Epidermal melanocyte (primary cell): ENCODE measurements at regions not wholly inside any gene's neighbourhood (a gene's known extent, or its start where the extent isn't known, plus 50 kb on each side); places are given as distances from the start of the nearest gene placed in this dataset.

Source experiments
- DNase-seq: peaks from one replicate; pipeline ENCODE4 v3.0.0; 2011; ENCODE audit warnings: low spot score; ENCODE audit not compliant: insufficient read length

- DNase-seq, result no peak
These were observed 72.9 kb upstream of the PPM1J start for GRCh38 chr1:112788054-112788453.

DNA sequence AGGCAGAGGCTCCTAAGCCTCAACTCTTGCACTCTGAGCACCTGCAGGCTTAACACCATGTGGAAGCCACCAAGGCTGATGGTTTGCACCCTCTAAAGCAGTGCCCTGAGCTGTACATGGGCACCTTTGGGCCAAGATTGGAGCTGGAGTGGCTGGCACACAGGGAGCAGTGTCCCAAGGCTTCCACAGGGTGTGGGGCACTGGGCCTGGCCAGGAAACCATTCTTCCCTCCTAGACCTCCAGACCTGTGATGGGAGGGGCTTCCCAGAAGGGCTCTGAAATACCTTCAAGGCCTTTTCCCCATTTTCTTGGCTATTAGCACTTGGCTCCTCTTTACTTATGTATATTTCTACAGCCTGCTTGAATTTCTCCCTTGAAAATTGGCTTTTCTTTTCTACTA is 67.9 kb upstream of the PPM1J start:
- DNase-seq, result no peak

DNA sequence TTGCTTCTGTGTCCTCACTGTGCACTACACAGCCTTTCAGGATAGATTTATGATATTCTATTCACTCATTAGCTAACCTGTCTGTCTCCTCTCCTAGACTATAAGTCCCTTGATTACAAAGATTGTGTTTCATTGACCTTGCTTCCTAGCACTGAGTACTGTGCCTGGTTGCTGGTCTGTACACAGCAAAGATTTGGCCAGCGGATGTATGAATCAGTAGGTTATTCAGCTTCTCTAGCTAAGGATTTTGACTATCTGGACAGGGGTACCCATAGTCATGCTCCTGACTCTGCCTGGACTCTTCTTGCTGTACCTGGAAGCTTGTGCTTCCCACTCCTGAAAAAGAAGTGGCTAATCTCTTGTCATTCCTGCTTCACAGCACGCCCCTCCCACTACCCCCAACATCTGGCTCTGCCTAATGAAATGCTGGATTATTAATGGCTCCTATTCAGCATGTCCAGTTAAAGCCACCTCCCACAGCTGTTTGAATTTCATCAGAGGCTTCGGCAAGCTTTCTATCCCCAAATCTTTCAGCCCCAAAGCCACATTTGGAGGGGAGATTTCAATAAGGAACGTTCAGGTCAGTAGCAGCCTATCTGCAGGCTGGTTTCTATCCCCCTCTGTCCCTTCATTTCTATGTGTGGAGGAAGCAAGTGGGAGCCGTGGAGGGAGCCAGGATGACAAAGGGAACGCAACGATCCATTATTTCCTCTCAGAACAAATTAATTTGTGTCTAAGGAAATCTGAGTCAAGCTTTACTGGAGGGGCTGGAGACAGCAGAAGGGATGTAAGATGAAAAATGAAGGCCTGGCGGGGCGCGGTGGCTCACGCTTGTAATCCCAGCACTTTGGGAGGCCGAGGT is 64.8 kb upstream of the PPM1J start:
- DNase-seq, result no peak

DNA sequence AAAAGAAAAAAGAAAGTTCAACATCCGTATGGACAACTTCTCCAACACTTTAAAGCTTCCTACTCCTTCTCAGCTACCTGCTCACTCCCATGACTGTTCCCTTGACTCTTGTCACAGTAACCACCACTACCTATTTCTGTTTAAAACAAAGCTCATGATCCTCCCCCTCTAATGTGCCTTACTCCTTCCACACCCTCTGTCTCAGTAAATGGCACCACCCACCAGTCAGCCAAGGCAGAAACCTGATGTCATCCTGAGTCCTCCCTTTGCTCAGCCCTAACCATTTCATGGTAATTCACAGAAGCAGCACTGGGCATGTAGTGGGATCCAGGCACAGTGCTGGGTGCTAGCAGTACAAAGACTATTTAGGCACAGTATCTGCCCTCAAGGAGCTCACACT is 63.0 kb upstream of the PPM1J start:
- no peak for DNase-seq

- DNase-seq, result no peak
These were observed 61.6 kb upstream of the PPM1J start for GRCh38 chr1:112776688-112777087.

DNA sequence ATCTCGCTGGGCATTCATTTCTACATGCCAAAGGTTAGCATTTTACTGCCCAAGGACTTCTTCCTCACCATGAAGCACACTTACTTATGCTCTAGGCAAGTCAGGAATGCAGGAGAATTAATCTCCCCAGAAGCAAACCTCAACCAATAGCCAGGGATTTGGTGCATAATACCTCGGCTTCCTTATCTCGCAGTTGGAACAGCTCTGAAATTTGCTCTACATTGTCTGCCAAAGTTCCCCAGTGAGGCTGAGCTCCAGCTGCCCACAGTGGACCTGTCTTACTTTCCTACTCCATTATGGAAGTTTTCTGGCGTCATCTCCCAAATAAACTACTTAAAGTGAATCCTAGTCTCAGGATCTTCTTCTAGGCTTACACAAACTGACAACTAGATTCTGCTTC is 57.6 kb upstream of the PPM1J start:
- DNase-seq, result no peak

DNA sequence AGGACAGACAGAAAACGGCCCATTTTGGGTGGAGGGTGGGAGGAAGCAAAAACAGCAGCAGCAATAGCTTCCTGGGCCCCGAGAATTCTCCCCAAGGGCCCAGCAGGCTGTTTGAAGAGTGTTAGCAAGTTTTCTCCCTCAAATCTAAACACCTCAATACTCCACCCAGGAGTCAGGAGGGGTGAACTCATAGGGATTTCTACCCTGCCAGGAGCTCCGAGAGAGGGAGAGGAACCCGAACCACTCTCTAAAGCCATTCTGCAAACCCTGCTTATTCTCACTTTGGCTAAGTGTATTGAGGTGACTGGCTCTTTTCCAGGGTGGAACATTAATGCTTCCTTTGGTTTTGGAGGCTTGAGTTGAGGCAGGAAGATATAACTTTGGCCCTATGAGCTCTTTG is 55.6 kb upstream of the PPM1J start:
- DNase-seq, result no peak

- DNase-seq, result no peak
These were observed 54.5 kb upstream of the PPM1J start for GRCh38 chr1:112769611-112770010.

DNA sequence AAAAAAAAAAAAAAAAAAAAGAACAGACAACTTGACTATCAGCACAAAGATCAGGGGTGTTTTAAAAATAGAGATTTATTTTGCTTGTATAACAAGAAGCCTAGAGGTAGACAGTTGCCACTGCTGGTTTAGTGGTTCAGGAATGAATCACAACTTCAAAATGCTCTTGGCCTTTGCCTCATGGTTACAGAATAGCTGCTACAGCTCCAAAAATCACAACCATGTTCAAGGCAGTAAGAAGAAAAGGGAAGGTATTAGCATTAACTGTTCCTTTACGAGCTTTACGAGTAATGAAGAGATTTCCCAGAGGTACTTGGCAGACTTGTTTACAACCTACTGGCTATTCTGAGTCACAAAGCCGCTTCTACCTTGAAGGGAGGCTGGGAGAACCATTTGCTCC is 52.5 kb upstream of the PPM1J start:
- DNase-seq, result no peak
